GM18517 (cell line): ENCODE measurements at regions not wholly inside any gene's neighbourhood (a gene's known extent, or its start where the extent isn't known, plus 50 kb on each side); places are given as distances from the start of the nearest gene placed in this dataset.

ENCODE experiments used
- ATAC-seq: cut with Tn5 transposase; IDR thresholded peaks from one replicate; pipeline ENCODE4 v1.9.1; 2021; ENCODE audit warnings: mild to moderate bottlenecking, moderate library complexity; ENCODE audit not compliant: unreplicated experiment

DNA sequence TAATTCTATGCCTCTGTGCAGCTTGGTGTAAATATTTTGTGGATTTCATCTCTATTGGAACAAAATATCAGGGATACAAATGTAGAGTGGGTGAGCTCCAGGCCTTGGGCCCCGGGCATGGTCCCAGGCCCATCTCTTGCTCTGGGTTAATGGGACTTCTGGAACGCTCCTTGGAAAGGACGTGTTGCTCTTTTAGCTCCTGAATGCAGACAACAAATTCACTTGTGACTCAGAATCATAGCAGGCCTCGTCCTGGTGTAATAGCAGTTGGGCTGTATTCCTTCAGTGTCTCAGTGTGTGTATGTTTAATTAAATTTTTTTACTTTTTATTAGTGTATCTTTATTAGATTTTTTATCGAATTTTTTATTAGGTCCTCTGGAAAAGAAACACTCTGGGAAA lies 266.7 kb upstream of the C2CD4B start:
- ATAC-seq = no peak

GRCh38 chr15:62432702-62433398 lies 267.8 kb upstream of the C2CD4B start:
- ATAC-seq = no peak

GRCh38 chr15:62436235-62436634 lies 271.1 kb upstream of the C2CD4B start:
- no peak for ATAC-seq

GRCh38 chr15:62437753-62438152 lies 272.7 kb upstream of the C2CD4B start:
- ATAC-seq = no peak

DNA sequence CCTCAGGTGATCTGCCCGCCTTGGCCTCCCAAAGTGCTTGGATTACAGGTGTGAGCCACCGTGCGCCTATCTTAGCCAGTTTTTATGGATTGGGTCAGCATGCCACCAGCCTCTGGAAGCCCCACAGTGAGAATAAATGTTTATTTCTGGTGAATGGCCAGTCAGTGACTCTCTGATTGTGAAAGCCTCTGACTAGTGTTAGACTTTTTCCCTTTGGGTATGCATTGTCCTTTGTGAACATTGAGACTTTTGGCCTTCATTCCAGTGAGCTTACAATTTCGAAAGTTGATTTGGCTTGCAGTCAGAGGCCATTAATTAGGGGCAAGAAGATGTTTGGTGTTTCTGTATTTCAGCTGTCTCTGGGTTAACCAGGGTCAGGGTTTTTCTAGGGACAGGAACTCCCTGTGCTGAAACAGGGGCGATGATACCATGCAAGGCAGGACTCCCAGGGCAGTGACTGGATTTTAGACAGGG lies 274.5 kb upstream of the C2CD4B start:
- no peak for ATAC-seq

GRCh38 chr15:62440362-62441105 lies 275.4 kb upstream of the C2CD4B start:
- ATAC-seq = no peak

GRCh38 chr15:62444104-62445022 lies 279.3 kb upstream of the C2CD4B start:
- ATAC-seq = no peak

GRCh38 chr15:62445244-62445643 lies 280.2 kb upstream of the C2CD4B start:
- ATAC-seq = no peak

GRCh38 chr15:62446984-62447383 lies 281.9 kb upstream of the C2CD4B start:
- ATAC-seq = no peak

GRCh38 chr15:62447742-62448141 lies 282.7 kb upstream of the C2CD4B start:
- ATAC-seq = no peak

DNA sequence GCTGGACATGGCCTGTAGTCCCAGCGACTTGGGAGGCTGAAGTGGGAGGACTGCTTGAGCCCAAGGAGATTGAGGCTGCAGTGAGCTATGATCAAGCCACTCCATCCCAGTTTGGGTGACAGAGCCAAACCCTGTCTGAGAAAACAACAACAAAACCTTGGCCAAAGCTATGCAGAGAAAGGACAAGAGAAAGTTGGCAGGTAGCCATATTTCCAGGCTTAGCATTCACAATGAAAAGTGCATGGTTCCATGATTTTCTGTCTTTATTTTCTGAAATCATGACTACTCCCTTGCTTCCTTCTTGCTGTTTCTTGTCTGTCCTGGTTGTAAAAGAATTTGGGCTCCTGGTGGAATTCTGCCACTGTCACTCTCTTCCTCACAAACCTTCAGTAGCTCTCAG lies 284.6 kb upstream of the C2CD4B start:
- no peak for ATAC-seq

DNA sequence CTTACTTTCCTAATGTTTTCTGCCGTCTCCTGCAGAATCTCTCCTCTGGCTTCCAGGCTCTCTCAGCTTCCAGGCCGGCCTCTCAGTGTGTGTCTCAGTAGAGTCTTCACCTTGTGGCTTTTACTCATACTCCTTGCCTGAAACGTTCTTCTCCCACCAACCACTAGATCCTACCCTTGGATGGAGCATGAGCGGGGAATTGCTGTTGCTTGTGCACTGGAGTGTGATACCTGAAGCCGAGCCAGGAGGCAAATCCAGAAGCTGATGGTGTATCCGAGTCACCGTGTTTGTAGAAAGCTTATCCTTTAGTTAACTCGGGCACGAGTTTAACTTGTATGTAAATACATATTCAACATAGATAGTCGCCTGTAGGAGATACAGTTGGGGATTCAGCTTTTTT lies 285.0 kb upstream of the C2CD4B start:
- ATAC-seq = no peak

DNA sequence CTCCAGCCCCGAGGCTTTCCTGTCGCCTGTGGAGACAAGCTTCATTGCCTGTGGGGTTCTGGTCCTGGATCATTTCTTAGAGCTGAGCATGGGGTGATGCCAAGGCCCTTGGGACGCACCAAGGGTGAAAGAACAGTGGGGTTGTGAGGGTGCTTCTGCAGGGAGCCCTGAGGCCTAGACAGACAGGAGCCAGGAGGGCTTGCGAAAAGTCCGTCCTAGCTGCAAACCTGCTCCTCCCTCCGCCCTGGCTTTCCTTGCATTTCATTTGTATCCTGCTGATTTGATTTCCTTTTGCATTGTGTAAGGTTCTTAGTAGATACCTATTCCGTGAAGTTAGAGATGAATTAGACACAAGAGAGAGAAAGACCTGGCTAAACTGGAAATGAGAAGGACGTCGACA lies 286.9 kb upstream of the C2CD4B start:
- ATAC-seq = no peak

- ATAC-seq = no peak
Observed at GRCh38 chr15:62452667-62453066, 287.6 kb upstream of the C2CD4B start.

GRCh38 chr15:62453375-62453774 lies 288.3 kb upstream of the C2CD4B start:
- no peak for ATAC-seq

DNA sequence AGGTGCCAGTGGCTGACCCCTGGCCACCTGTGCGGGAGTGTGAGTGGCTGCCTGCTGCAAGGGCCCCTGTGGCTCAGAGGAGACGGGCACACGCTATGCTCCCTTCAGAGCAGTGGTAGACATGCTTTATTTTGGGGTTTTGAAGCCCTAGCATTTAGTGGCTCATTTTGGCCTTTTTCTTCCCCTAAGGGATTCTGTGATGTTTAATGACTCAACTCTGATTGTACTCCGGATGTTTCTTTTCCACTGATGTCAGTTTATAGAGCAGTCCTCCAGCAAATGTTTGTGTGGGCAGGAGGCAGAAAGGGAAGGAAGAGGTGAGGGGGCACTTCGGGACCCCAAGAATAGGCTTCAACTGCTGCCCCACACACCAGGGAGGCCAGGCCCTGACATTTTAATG lies 288.9 kb upstream of the C2CD4B start:
- ATAC-seq = no peak

GRCh38 chr15:62454567-62455172 lies 289.6 kb upstream of the C2CD4B start:
- ATAC-seq = no peak

GRCh38 chr15:62455441-62455921 lies 290.4 kb upstream of the C2CD4B start:
- no peak for ATAC-seq

DNA sequence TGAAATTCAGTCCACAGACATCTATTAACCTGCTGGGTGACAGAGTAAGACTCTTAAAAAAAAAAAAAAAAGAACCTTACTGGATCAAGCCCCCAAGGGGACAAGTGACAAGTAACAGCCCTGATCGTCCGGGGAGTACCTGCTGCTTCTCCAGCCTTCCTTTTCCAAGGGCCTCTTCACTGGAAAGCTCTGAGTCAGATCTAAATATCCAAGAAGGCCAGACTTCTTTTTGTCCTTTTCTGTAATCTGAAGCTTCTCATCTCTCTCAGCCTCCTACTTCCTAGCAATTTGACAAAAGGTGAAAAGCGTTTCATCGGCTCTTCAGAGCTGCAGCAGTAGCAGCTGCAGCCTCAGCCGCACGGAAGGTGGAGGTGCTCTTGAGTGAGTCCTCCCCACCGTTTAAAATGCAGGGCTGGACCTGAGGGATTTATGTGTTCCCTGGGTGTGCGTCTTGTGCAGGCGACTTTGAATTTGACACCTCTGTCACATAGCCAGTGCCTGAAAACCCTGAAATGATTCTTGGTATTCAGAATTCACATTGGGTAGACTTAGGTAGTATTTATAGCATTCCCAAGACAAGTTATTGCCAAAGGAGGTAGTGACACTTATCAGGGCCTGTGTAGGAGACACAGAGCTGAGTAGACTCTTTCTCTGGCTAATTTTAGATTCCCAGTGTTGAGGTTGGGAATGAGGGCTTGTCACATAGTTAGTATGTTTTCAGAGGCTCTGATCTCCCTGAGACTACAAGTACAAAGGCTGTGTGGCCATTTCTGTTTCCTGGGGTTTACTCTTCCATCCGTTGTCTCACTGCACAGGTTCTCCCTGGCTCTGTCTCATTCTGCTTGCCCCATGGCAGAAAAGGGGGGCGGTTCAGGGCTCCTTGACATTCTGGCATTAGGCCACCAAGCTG lies 291.2 kb upstream of the C2CD4B start:
- ATAC-seq = no peak

DNA sequence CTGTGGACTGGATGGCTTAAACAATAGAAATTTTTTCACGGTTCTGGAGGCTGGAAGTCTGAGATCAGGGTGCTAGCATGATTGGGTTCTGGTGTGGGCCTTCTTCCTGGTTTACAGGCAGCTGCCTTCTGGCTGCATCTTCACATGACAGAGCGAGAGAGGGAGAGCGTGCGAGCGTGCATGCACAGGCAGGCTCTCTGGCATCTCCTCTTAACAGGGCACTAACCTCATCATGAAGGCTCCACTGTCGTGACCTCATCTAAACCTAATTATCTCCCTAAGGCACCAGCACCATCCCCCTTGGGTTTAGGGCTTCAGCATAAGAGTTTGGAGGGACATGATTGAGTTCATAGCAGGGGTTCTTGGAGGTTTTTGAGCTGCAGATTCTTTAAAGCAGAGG lies 292.0 kb upstream of the C2CD4B start:
- no peak for ATAC-seq
